IMR-90 (cell line): ENCODE measurements at regions not wholly inside any gene's neighbourhood (a gene's known extent, or its start where the extent isn't known, plus 50 kb on each side); places are given as distances from the start of the nearest gene placed in this dataset.

Source experiments
- ATAC-seq: fragments of 200-7000 bp; cut with Tn5 transposase; 2 replicates; pipeline ENCODE4 v1.9.1; 2020; ENCODE audit warnings: low read depth, mild to moderate bottlenecking, moderate library complexity
- BruUV-seq: library from RNA; stranded (reverse); fragments of 400-500 nt; replicated peaks from 2 replicates; lab custom pipeline; 2021; lab: Mats Ljungman, UMichigan
- CTCF ChIA-PET: fragments of 300-600 bp; formaldehyde crosslinking; extraction: SDS; loops from one replicate; lab custom pipeline; 2021; ENCODE audit warnings: antibody characterized with exemption; lab: Yijun Ruan, JAX
- POLR2A ChIA-PET: fragments of 300-600 bp; sonication (Branson Sonifier 250); formaldehyde crosslinking; loops from one replicate; lab custom pipeline; 2022; ENCODE audit warnings: antibody characterized with exemption; ENCODE audit not compliant: unreplicated experiment; lab: Charles Lee
- DNase-seq: peaks from one replicate; pipeline ENCODE4 v3.0.0; 2013
- H2AFZ ChIP-seq: replicated peaks from 2 replicates; pipeline ENCODE3; 2013; ENCODE audit warnings: low read length, mild to moderate bottlenecking; ENCODE audit not compliant: poor library complexity
- H2AK5ac ChIP-seq: 2 replicates; pipeline ENCODE4 v1.6.1; 2013; ENCODE audit warnings: low read depth, low read length, inconsistent platforms
- H2AK9ac ChIP-seq: replicated peaks from 2 replicates; pipeline ENCODE3; 2013; ENCODE audit warnings: mild to moderate bottlenecking, low read depth, low read length, moderate library complexity; ENCODE audit not compliant: poor library complexity
- H2BK120ac ChIP-seq: 2 replicates; pipeline ENCODE4 v1.6.1; 2013; ENCODE audit warnings: low read depth, low read length, inconsistent platforms
- H2BK15ac ChIP-seq: 3 replicates; pipeline ENCODE4 v1.6.1; 2013; ENCODE audit warnings: low read depth, low read length, inconsistent platforms
- H2BK20ac ChIP-seq: 2 replicates; pipeline ENCODE4 v1.6.1; 2013; ENCODE audit warnings: low read depth, mild to moderate bottlenecking, inconsistent platforms, low read length, moderate library complexity
- H2BK5ac ChIP-seq: 2 replicates; pipeline ENCODE4 v1.6.1; 2013; ENCODE audit warnings: mild to moderate bottlenecking, low read depth, low read length, inconsistent platforms; ENCODE audit not compliant: poor library complexity, severe bottlenecking
- H3K14ac ChIP-seq: replicated peaks from 2 replicates; pipeline ENCODE4 v1.6.1; 2013; ENCODE audit warnings: low read depth, low read length, inconsistent platforms
- H3K18ac ChIP-seq: 2 replicates; pipeline ENCODE4 v1.6.1; 2013; ENCODE audit warnings: low read depth, low read length, control low read depth
- H3K23ac ChIP-seq: 2 replicates; pipeline ENCODE4 v1.6.1; 2013; ENCODE audit warnings: low read depth, low read length, inconsistent platforms
- H3K27ac ChIP-seq: 2 replicates; pipeline ENCODE4 v1.5.1; 2013; ENCODE audit warnings: mild to moderate bottlenecking, control low read depth, low read length; ENCODE audit not compliant: insufficient read depth
- H3K27me3 ChIP-seq: 2 replicates; pipeline ENCODE4 v1.6.1; 2013; ENCODE audit warnings: low read length; ENCODE audit not compliant: control insufficient read depth, insufficient read depth
- H3K36me3 ChIP-seq: 2 replicates; pipeline ENCODE4 v1.6.1; 2013; ENCODE audit warnings: low read length, mixed read lengths; ENCODE audit not compliant: control insufficient read depth, insufficient read depth
- H3K4ac ChIP-seq: 2 replicates; pipeline ENCODE4 v1.6.1; 2013; ENCODE audit warnings: low read depth, low read length, inconsistent platforms
- H3K4me1 ChIP-seq: 2 replicates; pipeline ENCODE4 v1.6.1; 2013; ENCODE audit warnings: low read length, mixed read lengths; ENCODE audit not compliant: control insufficient read depth, insufficient read depth
- H3K4me2 ChIP-seq: 2 replicates; pipeline ENCODE4 v1.6.1; 2013; ENCODE audit warnings: low read depth, mild to moderate bottlenecking, control low read depth, low read length, moderate library complexity
- H3K4me3 ChIP-seq: 2 replicates; pipeline ENCODE4 v1.5.1; 2013; ENCODE audit warnings: low read depth, mild to moderate bottlenecking, control low read depth, low read length, moderate library complexity; ENCODE audit not compliant: insufficient read depth
- H3K56ac ChIP-seq: 2 replicates; pipeline ENCODE4 v1.6.1; 2013; ENCODE audit warnings: low read length, inconsistent platforms; ENCODE audit not compliant: insufficient read depth; ENCODE audit errors: extremely low read depth
- H3K79me1 ChIP-seq, 2 experiments: 2 replicates each; pipeline ENCODE4 v1.6.1; 2013; ENCODE audit warnings: low read length in 2 of 2, inconsistent platforms in 1 of 2, low read depth in 1 of 2
- H3K9ac ChIP-seq: 2 replicates; pipeline ENCODE4 v1.6.1; 2013; ENCODE audit warnings: low read depth, low read length, control low read depth
- H3K9me1 ChIP-seq: 2 replicates; pipeline ENCODE4 v1.6.1; 2013; ENCODE audit warnings: low read length, inconsistent platforms; ENCODE audit not compliant: insufficient read depth
- H3K9me3 ChIP-seq: 2 replicates; pipeline ENCODE4 v1.6.1; 2013; ENCODE audit warnings: low read length; ENCODE audit not compliant: control insufficient read depth, insufficient read depth
- H4K20me1 ChIP-seq: 2 replicates; pipeline ENCODE4 v1.6.1; 2013; ENCODE audit warnings: low read length, inconsistent platforms; ENCODE audit not compliant: insufficient read depth
- H4K5ac ChIP-seq: 2 replicates; pipeline ENCODE4 v1.6.1; 2013; ENCODE audit warnings: mild to moderate bottlenecking, low read depth, low read length, control low read depth
- H4K8ac ChIP-seq, 2 experiments: 2 replicates each; pipeline ENCODE4 v1.6.1; 2013; ENCODE audit warnings: low read depth in 2 of 2, low read length in 2 of 2, control low read depth in 1 of 2, inconsistent platforms in 1 of 2
- H4K91ac ChIP-seq: 2 replicates; pipeline ENCODE4 v1.6.1; 2013; ENCODE audit warnings: low read depth, low read length, inconsistent platforms; ENCODE audit not compliant: insufficient read depth
- RCOR1 ChIP-seq: IDR thresholded peaks from 2 replicates; pipeline ENCODE4 v1.6.1; 2012; ENCODE audit warnings: mild to moderate bottlenecking, low read length, improper control_type of control experiment; ENCODE audit not compliant: insufficient replicate concordance
- WGBS, 2 experiments: methylation state at CpG; one replicate each; pipeline versions ENCODE4 v1.1.5 to v1.1.7; 2013; ENCODE audit warnings: missing lambda C conversion rate in 2 of 2; ENCODE audit not compliant: insufficient read length in 1 of 2; ENCODE audit errors: extremely low coverage in 2 of 2; 5-methylcytosine and 5-hydroxymethylcytosine counted together
- dilution Hi-C: fragments of 300-500 bp; cut with HindIII; formaldehyde crosslinking; loops from one replicate; pipeline ENCODE4 v1.14.3; 2018; ENCODE audit warnings: low sequenced_read_pairs; ENCODE audit not compliant: unreplicated experiment
- in situ Hi-C: fragments of 300-500 bp; cut with MboI; formaldehyde crosslinking; loops from 3 replicates; pipeline ENCODE4 v1.14.3; 2019; ENCODE audit warnings: low sequenced_read_pairs, inconsistent platforms, mixed read lengths
- intact Hi-C: fragments of 100-400 bp; cut with micrococcal nuclease; formaldehyde crosslinking; loops from 2 replicates; pipeline ENCODE4 v1.10.0; 2022

- H4K8ac ChIP-seq = no peak overlapping the region
- dilution Hi-C loops = no loop called here
- no peak overlapping the region for H2BK15ac ChIP-seq
- no peak overlapping the region for H4K91ac ChIP-seq
- peaks cover 2% of the 10 kb centered on the region; the same call in 1 of the 2 replicates for H3K4me1 ChIP-seq
- H3K27ac ChIP-seq = no peak overlapping the region; the same call in 1 of the 2 replicates
- intact Hi-C loops = no loop called here
- H3K23ac ChIP-seq = 0 out of 2 replicates have a peak overlapping the region, but pooled peaks have one; percentile 25
- ChIA-PET POLR2A (no interaction called here), CTCF (no interaction called here)
- H3K56ac ChIP-seq = no peak overlapping the region
- H2BK5ac ChIP-seq = no peak overlapping the region
- DNase-seq (no peak), ATAC-seq (no peak)
- peak overlapping the region; percentile 72; the same call in 1 of the 2 replicates for H3K18ac ChIP-seq
- no peak overlapping the region for H3K14ac ChIP-seq
- no peak overlapping the region for H3K4me2 ChIP-seq
- no peaks in the 10 kb centered on the region for H3K9me3 ChIP-seq
- 0 out of 2 replicates have a peak overlapping the region, but pooled peaks have one; percentile 52 for H2BK120ac ChIP-seq
- no peaks in the 10 kb centered on the region for H3K27me3 ChIP-seq
- no peaks in the 10 kb centered on the region for H3K79me1 ChIP-seq
- no peak overlapping the region for H2AFZ ChIP-seq
- TF ChIP-seq RCOR1 = no peak
- no peak overlapping the region for H2AK9ac ChIP-seq
- WGBS, 2 experiments = no CpG with 5 or more reads among the region's 5 CpGs
- H3K9ac ChIP-seq = no peak overlapping the region
- peak overlapping the region; percentile 34; the same call in 1 of the 2 replicates for H2BK20ac ChIP-seq
- H3K36me3 ChIP-seq = no peaks in the 10 kb centered on the region
- H3K4ac ChIP-seq = no peak overlapping the region
- no peak overlapping the region for H3K4me3 ChIP-seq
- no peaks in the 10 kb centered on the region for H4K20me1 ChIP-seq
- BruUV-seq = no TSS peak
- no peak overlapping the region for H4K5ac ChIP-seq
- H3K9me1 ChIP-seq = 0 out of 2 replicates have a peak, but pooled peaks cover 2% of the 10 kb centered on the region
- no peak overlapping the region for H2AK5ac ChIP-seq
- in situ Hi-C loops = no loop called here
Measured at GRCh38 chr21:28100366-28100765, 892.3 kb downstream of the LTN1 start.
